GM13977 (cell line): ENCODE measurements at regions not wholly inside any gene's neighbourhood (a gene's known extent, or its start where the extent isn't known, plus 50 kb on each side); places are given as distances from the start of the nearest gene placed in this dataset.

Source experiments
- DNase-seq: peaks from one replicate; pipeline ENCODE4 v3.0.0; 2012; ENCODE audit warnings: low spot score
- CTCF ChIP-seq: IDR thresholded peaks from 2 replicates; pipeline ENCODE4 v1.5.1; 2012; ENCODE audit warnings: mild to moderate bottlenecking, control low read depth; ENCODE audit not compliant: insufficient read depth; ENCODE audit errors: extremely low read depth, missing control alignments
- in situ Hi-C: fragments of 300-500 bp; cut with MboI; formaldehyde crosslinking; loops from one replicate; pipeline ENCODE4 v1.12.0; 2022; ENCODE audit warnings: low sequenced_read_pairs, low pct_unique_long_range_greater_than_20kb, mixed read lengths, inconsistent platforms; ENCODE audit not compliant: unreplicated experiment

GRCh38 chr18:30632071-30632698, 410.4 kb downstream of the DSC3 start:
- DNase-seq, result no peak
- in situ Hi-C loops, result no loop called here
- TF ChIP-seq CTCF, result no peak

- no peak for DNase-seq
- in situ Hi-C loops, result no loop called here
- TF ChIP-seq CTCF, result no peak
These were observed 416.6 kb downstream of the DSC3 start for GRCh38 chr18:30625961-30626360.

- TF ChIP-seq CTCF, result no peak
- no peak for DNase-seq
- in situ Hi-C loops, result no loop called here
These were observed 419.0 kb downstream of the DSC3 start for GRCh38 chr18:30623401-30624065.

GRCh38 chr18:30622635-30623034, 419.9 kb downstream of the DSC3 start:
- no peak for TF ChIP-seq CTCF
- in situ Hi-C loops, result no loop called here
- DNase-seq, result no peak

GRCh38 chr18:30622104-30622503, 420.4 kb downstream of the DSC3 start:
- no peak for DNase-seq
- no peak for TF ChIP-seq CTCF
- in situ Hi-C loops, result no loop called here

- no peak for DNase-seq
- in situ Hi-C loops, result no loop called here
- TF ChIP-seq CTCF, result no peak
These were observed 424.0 kb downstream of the DSC3 start for GRCh38 chr18:30618567-30618966.
